BLaER1 (cell line): ENCODE measurements at regions not wholly inside any gene's neighbourhood (a gene's known extent, or its start where the extent isn't known, plus 50 kb on each side); places are given as distances from the start of the nearest gene placed in this dataset.
"Not testable (repeated sequence)": the region's sequence is repeated elsewhere in the genome, so short reads cannot be mapped to it uniquely, and the experiment has no call there.

Source experiments
- H3K27ac ChIP-seq: shearing (Covaris generic); formaldehyde crosslinking; 2 replicates; pipeline ENCODE4 v1.8.1; 2022
- H3K27me3 ChIP-seq: shearing (Covaris generic); formaldehyde crosslinking; 2 replicates; pipeline ENCODE4 v1.8.1; 2022
- H3K36me3 ChIP-seq: shearing (Covaris generic); formaldehyde crosslinking; 2 replicates; pipeline ENCODE4 v1.8.1; 2022
- H3K4me1 ChIP-seq: shearing (Covaris generic); formaldehyde crosslinking; 2 replicates; pipeline ENCODE4 v1.8.1; 2022
- H3K4me2 ChIP-seq: shearing (Covaris generic); formaldehyde crosslinking; 2 replicates; pipeline ENCODE4 v1.8.1; 2022
- H3K4me3 ChIP-seq: shearing (Covaris generic); formaldehyde crosslinking; 2 replicates; pipeline ENCODE4 v1.8.1; 2022
- H3K9ac ChIP-seq: shearing (Covaris generic); formaldehyde crosslinking; 2 replicates; pipeline ENCODE4 v1.8.1; 2022
- H3K9me3 ChIP-seq: shearing (Covaris generic); formaldehyde crosslinking; 2 replicates; pipeline ENCODE4 v1.8.1; 2022
- H4K20me1 ChIP-seq: shearing (Covaris generic); formaldehyde crosslinking; 2 replicates; pipeline ENCODE4 v1.8.1; 2022
- Cebpa-rat ChIP-seq: shearing (Covaris generic); IDR thresholded peaks from 2 replicates; pipeline ENCODE4 v1.8.1; 2022

DNA sequence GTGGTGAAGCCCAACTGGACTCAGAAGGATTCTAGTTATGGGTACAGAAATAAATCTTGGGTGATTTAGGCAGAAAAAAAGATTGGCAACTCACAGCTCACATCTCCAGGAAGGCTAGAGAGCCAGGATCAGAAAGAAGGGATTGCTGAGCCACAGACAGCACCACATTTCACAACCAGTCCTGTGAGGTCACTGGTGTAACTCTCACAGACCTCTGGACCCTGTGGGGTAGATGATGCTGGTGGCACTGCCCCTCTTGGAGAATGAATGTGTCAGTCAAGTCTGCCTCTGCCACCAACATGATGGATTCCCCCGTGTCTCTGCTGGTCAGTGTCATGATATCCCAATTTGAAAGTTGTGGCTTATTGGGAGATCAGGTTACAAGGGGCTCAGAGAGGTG is 70.9 kb upstream of the HMCN1 start:
- no peak for TF ChIP-seq Cebpa-rat

DNA sequence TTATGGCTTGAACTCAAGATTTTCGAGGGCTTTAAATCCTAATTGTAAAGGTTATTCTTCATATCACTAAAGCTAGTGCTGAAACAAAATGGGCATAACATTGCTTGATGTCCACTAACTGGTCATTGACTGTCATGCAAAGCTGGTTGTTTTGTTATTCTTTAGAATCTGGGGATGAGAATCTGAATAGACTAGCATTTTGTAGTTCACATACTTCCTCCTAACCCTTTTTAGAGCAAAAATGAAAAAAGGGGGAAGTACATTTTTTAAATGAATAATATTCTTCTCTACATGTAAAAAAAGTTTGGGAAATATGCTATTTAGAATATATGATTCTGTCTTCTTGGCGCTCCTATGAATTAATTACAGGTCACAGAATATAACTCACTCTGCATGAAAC is 72.2 kb upstream of the HMCN1 start:
- Histone ChIP-seq H3K4me1 (no peaks in the 10 kb centered on the region), H4K20me1 (no peaks in the 10 kb centered on the region), H3K27me3 (no peaks in the 10 kb centered on the region), H3K4me3 (no peak overlapping the region), H3K36me3 (no peaks in the 10 kb centered on the region), H3K4me2 (no peak overlapping the region), H3K9ac (no peak overlapping the region), H3K9me3 (peaks cover 9% of the 10 kb centered on the region), H3K27ac (no peak overlapping the region)
- TF ChIP-seq Cebpa-rat = no peak

More for the DNA sequence above, 70.9 kb upstream of the HMCN1 start:
- Histone ChIP-seq H3K36me3 (no peaks in the 10 kb centered on the region), H3K4me2 (no peak overlapping the region), H3K4me3 (no peak overlapping the region), H3K27me3 (no peaks in the 10 kb centered on the region), H3K27ac (no peak overlapping the region), H3K4me1 (no peaks in the 10 kb centered on the region), H3K9me3 (peaks cover 9% of the 10 kb centered on the region), H4K20me1 (no peaks in the 10 kb centered on the region), H3K9ac (no peak overlapping the region)

DNA sequence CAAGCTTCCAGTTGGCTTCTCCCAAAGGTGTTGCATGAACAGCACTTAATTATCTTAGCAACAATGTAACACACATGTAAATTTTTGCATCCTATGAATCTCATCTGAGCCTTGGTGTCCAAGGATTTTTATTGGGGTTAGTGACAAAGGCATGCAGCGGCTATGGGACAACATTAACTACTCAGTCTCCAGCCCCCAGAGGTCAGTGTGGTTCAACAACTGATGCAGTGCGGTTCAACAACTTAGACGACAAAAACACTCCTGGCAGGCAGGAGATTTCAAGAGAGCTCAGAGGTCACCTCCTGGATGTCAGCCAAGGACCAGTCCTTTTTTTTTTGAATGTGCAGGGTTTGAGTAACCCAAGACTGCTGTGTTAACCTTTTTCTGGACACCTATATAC is 77.5 kb upstream of the HMCN1 start:
- H3K36me3 ChIP-seq = no peaks in the 10 kb centered on the region
- no peaks in the 10 kb centered on the region for H3K4me1 ChIP-seq
- no peak overlapping the region for H3K4me3 ChIP-seq
- H4K20me1 ChIP-seq = no peaks in the 10 kb centered on the region
- H3K27me3 ChIP-seq = no peaks in the 10 kb centered on the region
- no peak for TF ChIP-seq Cebpa-rat
- H3K9me3 ChIP-seq = no peaks in the 10 kb centered on the region
- no peak overlapping the region for H3K4me2 ChIP-seq
- H3K27ac ChIP-seq = no peak overlapping the region
- no peak overlapping the region for H3K9ac ChIP-seq

- H3K27ac ChIP-seq = no peak overlapping the region
- no peak overlapping the region for H3K4me2 ChIP-seq
- H3K9ac ChIP-seq = no peak overlapping the region
- H3K27me3 ChIP-seq = no peaks in the 10 kb centered on the region
- no peaks in the 10 kb centered on the region for H4K20me1 ChIP-seq
- H3K4me3 ChIP-seq = no peak overlapping the region
- no peaks in the 10 kb centered on the region for H3K36me3 ChIP-seq
- no peaks in the 10 kb centered on the region for H3K4me1 ChIP-seq
- no peak for TF ChIP-seq Cebpa-rat
- H3K9me3 ChIP-seq = no peaks in the 10 kb centered on the region
Observed at GRCh38 chr1:185654952-185655314, 79.3 kb upstream of the HMCN1 start.

DNA sequence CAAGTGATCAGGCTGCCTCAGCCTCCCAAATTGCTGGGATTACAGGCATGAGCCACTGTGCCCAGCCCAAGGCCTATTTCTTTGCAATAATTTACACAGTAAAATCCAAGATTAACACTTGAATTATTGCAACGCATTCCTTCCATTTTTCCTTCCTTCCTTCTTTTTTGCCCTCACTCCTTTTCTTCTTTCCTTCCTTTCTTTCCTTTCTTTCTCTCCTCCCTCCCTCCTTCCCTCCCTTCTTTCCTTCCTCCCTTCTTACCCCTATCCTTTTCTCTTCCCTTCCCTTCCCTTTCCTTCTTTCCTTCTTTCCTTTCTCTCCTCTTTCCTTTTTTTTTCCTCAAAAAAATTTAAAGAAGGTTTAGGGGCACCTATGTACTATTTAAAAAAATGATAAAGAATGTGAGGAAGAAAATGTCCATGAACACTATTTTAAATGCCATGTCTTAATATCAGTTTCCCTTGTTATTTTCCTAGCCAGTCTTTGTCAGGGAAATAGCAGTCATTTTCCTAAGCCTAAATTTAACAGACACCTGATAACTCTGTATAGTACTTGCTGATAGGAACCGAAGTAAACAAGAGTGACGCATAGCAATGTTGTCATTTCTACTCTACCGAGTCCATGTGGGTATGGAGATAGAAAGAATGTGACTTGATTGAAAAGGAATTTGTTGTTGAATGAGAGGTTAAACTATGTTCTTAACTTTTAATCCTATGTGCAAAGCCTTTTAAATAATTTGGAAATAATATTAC is 79.8 kb upstream of the HMCN1 start:
- H4K20me1 ChIP-seq = no peaks in the 10 kb centered on the region
- no peak overlapping the region for H3K9ac ChIP-seq
- no peaks in the 10 kb centered on the region for H3K27me3 ChIP-seq
- no peak overlapping the region for H3K27ac ChIP-seq
- peaks cover 3% of the 10 kb centered on the region; the same call in 1 of the 2 replicates for H3K9me3 ChIP-seq
- H3K4me1 ChIP-seq = no peaks in the 10 kb centered on the region
- H3K4me3 ChIP-seq = no peak overlapping the region
- H3K36me3 ChIP-seq = no peaks in the 10 kb centered on the region
- H3K4me2 ChIP-seq = no peak overlapping the region
- TF ChIP-seq Cebpa-rat = no peak

- H3K9me3 ChIP-seq = peaks cover 10% of the 10 kb centered on the region
- no peak overlapping the region for H3K4me3 ChIP-seq
- TF ChIP-seq Cebpa-rat = no peak
- no peak overlapping the region for H3K9ac ChIP-seq
- H3K4me2 ChIP-seq = no peak overlapping the region
- no peak overlapping the region for H3K27ac ChIP-seq
- H3K27me3 ChIP-seq = no peaks in the 10 kb centered on the region
- H3K36me3 ChIP-seq = no peaks in the 10 kb centered on the region
- H3K4me1 ChIP-seq = no peaks in the 10 kb centered on the region
- H4K20me1 ChIP-seq = no peaks in the 10 kb centered on the region
Observed at GRCh38 chr1:185653615-185654014, 80.6 kb upstream of the HMCN1 start.

- H3K4me1 ChIP-seq = no peaks in the 10 kb centered on the region
- H3K36me3 ChIP-seq = no peaks in the 10 kb centered on the region
- no peak overlapping the region for H3K9ac ChIP-seq
- no peak overlapping the region for H3K27ac ChIP-seq
- no peak overlapping the region for H3K4me3 ChIP-seq
- no peak overlapping the region for H3K4me2 ChIP-seq
- H3K27me3 ChIP-seq = no peaks in the 10 kb centered on the region
- H3K9me3 ChIP-seq = peaks cover 16% of the 10 kb centered on the region
- no peaks in the 10 kb centered on the region for H4K20me1 ChIP-seq
- no peak for TF ChIP-seq Cebpa-rat
Observed at GRCh38 chr1:185652348-185652747, 81.8 kb upstream of the HMCN1 start.

GRCh38 chr1:185650602-185651230 is 83.5 kb upstream of the HMCN1 start:
- H3K9ac ChIP-seq = no peak overlapping the region
- H3K4me3 ChIP-seq = no peak overlapping the region
- H4K20me1 ChIP-seq = no peaks in the 10 kb centered on the region
- peaks cover 16% of the 10 kb centered on the region for H3K9me3 ChIP-seq
- no peaks in the 10 kb centered on the region for H3K36me3 ChIP-seq
- H3K27ac ChIP-seq = no peak overlapping the region
- no peaks in the 10 kb centered on the region for H3K27me3 ChIP-seq
- H3K4me1 ChIP-seq = no peaks in the 10 kb centered on the region
- no peak for TF ChIP-seq Cebpa-rat
- H3K4me2 ChIP-seq = no peak overlapping the region

DNA sequence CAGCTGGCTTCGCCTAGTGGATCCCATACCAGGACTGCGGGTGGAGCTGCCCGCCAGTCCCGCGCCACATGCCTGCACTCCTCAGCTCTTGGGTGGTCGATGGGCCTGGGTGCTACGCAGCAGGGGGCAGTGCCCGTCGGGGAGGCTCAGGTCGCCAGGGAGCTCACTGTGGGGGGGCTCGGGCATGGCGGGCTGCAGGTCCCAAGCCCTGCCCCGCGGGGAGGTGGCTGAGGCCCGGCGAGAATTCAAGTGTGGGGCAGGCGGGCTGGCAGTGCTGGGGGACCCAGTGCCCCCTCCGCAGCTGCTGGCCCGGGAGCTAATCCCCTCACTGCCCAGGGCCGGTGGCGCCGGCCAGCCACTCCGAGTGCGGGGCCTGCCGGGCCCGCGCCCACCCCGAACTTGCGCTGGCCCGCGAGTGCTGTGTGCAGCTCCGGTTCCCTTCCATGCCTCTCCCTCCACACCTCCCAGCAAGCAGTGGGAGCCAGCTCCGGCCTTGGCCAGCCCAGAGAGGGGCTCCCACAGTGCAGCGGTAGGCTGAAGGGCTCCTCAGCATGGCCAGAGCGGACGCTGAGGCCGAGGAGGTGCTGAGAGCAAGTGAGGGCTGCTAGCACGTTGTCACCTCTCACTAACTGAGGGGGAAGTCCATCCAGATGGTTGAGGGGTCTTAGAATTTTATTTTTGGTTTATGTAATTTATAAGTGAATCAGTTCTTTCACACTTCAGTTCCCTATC is 85.2 kb upstream of the HMCN1 start:
- Histone ChIP-seq H3K27ac (no peak overlapping the region), H3K4me2 (no peak overlapping the region), H3K9ac (no peak overlapping the region), H3K27me3 (no peaks in the 10 kb centered on the region), H3K4me1 (no peaks in the 10 kb centered on the region), H3K9me3 (peaks cover 28% of the 10 kb centered on the region), H4K20me1 (no peaks in the 10 kb centered on the region), H3K36me3 (no peaks in the 10 kb centered on the region), H3K4me3 (no peak overlapping the region)
- no peak for TF ChIP-seq Cebpa-rat

DNA sequence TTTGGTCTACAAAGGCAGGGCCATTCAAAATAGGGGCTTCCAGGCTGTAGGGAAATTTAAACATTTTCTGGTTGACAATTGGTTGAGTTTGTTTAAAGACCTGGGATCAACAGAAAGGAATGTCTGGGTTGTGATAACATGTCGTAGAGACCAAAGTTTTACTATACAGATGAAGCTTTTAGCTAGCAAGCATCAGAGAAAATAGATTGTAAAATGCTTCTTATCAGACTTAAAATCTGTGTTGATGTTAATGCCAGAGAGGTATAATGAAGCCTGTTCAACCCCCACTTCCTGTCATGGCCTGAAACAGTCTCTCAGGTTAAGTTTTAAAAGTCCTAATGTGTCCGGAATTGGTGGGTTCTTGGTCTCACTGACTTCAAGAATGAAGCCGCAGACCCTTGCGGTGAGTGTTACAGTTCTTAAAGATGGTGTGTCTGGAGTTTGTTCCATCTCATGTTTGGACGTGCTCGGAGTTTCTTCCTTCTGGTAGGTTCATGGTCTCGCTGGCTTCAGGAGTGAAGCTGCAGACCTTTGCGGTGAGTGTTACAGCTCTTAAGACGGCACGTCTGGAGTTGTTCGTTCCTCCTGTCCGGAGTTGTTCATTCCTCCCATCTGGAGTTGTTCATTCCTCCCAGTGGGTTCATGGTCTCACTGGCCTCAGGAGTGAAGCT is 86.5 kb upstream of the HMCN1 start:
- peaks cover 28% of the 10 kb centered on the region for H3K9me3 ChIP-seq
- H3K4me2 ChIP-seq, H4K20me1 ChIP-seq, H3K4me3 ChIP-seq, H3K27me3 ChIP-seq, H3K9ac ChIP-seq, H3K27ac ChIP-seq, H3K4me1 ChIP-seq, H3K36me3 ChIP-seq: not testable (repeated sequence)
